ENCODE measurements at regions not wholly inside any gene's neighbourhood (a gene's known extent, or its start where the extent isn't known, plus 50 kb on each side); places are given as distances from the start of the nearest gene placed in this dataset.

DNA sequence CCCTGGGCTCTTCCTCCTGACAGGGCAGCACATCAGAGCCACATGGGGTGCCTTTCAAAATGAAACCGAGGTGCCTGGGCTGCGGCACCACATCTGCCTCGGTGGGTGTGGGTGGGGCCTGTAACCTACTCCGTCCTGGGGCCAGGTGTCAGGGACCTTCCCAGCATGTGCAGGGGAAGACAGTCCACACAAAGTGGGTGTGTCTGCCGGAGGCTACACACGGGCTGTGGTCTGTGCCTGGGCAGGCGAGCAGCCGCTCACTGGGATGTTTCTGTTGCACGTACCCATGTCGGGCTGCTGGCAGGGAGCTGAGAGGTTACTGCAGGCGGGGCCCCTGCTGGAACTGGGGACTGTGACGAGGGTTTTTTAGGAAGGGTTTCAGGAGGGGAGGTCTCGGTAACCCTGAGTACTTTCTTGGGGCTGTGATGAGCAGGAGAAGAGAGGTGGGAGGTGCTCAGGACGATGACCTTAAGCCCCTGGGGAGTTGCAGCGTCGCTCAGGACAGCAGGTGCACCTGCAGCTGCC lies 351.2 kb downstream of the SEC14L1 start:
- TF ChIP-seq FOS (IDR thresholded peaks at IDR 0.05; ENCODE audit: extremely low read depth, insufficient read length) (no peak), LARP7 (IDR thresholded peaks at IDR 0.05) (no peak), POLR2G (IDR thresholded peaks at IDR 0.05; ENCODE audit: low read depth, low read length) (peak; percentile 52), JUND (IDR thresholded peaks at IDR 0.05; ENCODE audit: borderline replicate concordance, low read depth, low read length) (no peak), JUND (tag; IDR thresholded peaks at IDR 0.05; ENCODE audit: borderline replicate concordance, low read depth, low read length) (no peak), CBX1 (IDR thresholded peaks at IDR 0.05; ENCODE audit: low read depth) (no peak), RFX5 (IDR thresholded peaks at IDR 0.05; ENCODE audit: low read depth, low read length) (no peak), ZNF133 (CRISPR knock-in tag; IDR thresholded peaks at IDR 0.05) (no peak), U2AF1 (optimal IDR thresholded peaks at IDR 0.05; ENCODE audit: low read depth, low read length) (no peak), ZBTB1 (CRISPR knock-in tag; IDR thresholded peaks at IDR 0.05; ENCODE audit: borderline replicate concordance, low read depth) (no peak), POLR2AphosphoS5 (IDR thresholded peaks at IDR 0.05; ENCODE audit: control insufficient read depth, insufficient read depth, low read depth, low read length) (no peak)
- TF ChIP-seq, protein P1, sequence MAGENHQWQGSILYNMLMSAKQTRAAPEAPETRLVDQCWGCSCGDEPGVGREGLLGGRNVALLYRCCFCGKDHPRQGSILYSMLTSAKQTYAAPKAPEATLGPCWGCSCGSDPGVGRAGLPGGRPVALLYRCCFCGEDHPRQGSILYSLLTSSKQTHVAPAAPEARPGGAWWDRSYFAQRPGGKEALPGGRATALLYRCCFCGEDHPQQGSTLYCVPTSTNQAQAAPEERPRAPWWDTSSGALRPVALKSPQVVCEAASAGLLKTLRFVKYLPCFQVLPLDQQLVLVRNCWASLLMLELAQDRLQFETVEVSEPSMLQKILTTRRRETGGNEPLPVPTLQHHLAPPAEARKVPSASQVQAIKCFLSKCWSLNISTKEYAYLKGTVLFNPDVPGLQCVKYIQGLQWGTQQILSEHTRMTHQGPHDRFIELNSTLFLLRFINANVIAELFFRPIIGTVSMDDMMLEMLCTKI (IDR thresholded peaks at IDR 0.05; ENCODE audit: partially characterized antibody): no peak
- TF ChIP-seq, protein P2, sequence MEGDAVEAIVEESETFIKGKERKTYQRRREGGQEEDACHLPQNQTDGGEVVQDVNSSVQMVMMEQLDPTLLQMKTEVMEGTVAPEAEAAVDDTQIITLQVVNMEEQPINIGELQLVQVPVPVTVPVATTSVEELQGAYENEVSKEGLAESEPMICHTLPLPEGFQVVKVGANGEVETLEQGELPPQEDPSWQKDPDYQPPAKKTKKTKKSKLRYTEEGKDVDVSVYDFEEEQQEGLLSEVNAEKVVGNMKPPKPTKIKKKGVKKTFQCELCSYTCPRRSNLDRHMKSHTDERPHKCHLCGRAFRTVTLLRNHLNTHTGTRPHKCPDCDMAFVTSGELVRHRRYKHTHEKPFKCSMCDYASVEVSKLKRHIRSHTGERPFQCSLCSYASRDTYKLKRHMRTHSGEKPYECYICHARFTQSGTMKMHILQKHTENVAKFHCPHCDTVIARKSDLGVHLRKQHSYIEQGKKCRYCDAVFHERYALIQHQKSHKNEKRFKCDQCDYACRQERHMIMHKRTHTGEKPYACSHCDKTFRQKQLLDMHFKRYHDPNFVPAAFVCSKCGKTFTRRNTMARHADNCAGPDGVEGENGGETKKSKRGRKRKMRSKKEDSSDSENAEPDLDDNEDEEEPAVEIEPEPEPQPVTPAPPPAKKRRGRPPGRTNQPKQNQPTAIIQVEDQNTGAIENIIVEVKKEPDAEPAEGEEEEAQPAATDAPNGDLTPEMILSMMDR (IDR thresholded peaks at IDR 0.05 in 2 of 3, conservative IDR thresholded peaks at IDR 0.05 in 1 of 3; ENCODE audit: insufficient read depth in 2 of 3, low read depth in 1 of 3, low read length in 3 of 3): no peak
